GM23338 (cell line): ENCODE measurements at regions not wholly inside any gene's neighbourhood (a gene's known extent, or its start where the extent isn't known, plus 50 kb on each side); places are given as distances from the start of the nearest gene placed in this dataset.
"Not testable (repeated sequence)": the region's sequence is repeated elsewhere in the genome, so short reads cannot be mapped to it uniquely, and the experiment has no call there.

ENCODE experiments used
- ATAC-seq: fragments of 200-7000 bp; cut with Tn5 transposase; 3 replicates; pipeline ENCODE4 v1.9.1; 2020
- DNase-seq: peaks from one replicate; pipeline ENCODE4 v3.0.0-alpha.2; 2015; ENCODE audit warnings: low spot score
- H2AFZ ChIP-seq: fragments of 200-600 bp; sonication (generic); 2 replicates; pipeline ENCODE4 v1.8.0; 2016; ENCODE audit warnings: antibody characterized with exemption, mild to moderate bottlenecking, moderate library complexity
- H3F3A ChIP-seq: fragments of 200-600 bp; sonication (generic); replicated peaks from 2 replicates; pipeline ENCODE4 v1.8.0; 2017; ENCODE audit warnings: antibody characterized with exemption, mixed run types, low read depth
- H3K27ac ChIP-seq: fragments of 200-600 bp; sonication (generic); 2 replicates; pipeline ENCODE4 v1.6.1; 2016; ENCODE audit warnings: low read depth
- H3K27me3 ChIP-seq: fragments of 200-600 bp; sonication (generic); 2 replicates; pipeline ENCODE4 v1.8.0; 2016; ENCODE audit warnings: mild to moderate bottlenecking, mixed run types, moderate library complexity; ENCODE audit not compliant: insufficient read depth
- H3K36me3 ChIP-seq: fragments of 200-600 bp; sonication (generic); 2 replicates; pipeline ENCODE4 v1.8.0; 2016; ENCODE audit warnings: mild to moderate bottlenecking; ENCODE audit not compliant: insufficient read depth
- H3K4me1 ChIP-seq: fragments of 200-600 bp; sonication (generic); 2 replicates; pipeline ENCODE4 v1.8.0; 2016; ENCODE audit warnings: mild to moderate bottlenecking, moderate library complexity; ENCODE audit not compliant: insufficient read depth
- H3K4me2 ChIP-seq: fragments of 200-600 bp; sonication (generic); 2 replicates; pipeline ENCODE4 v1.7.1; 2017; ENCODE audit warnings: mixed run types
- H3K4me3 ChIP-seq: fragments of 200-600 bp; sonication (generic); 2 replicates; pipeline ENCODE4 v1.6.1; 2016; ENCODE audit warnings: mixed run types
- H3K79me2 ChIP-seq: fragments of 200-600 bp; sonication (generic); replicated peaks from 2 replicates; pipeline ENCODE4 v1.8.0; 2017; ENCODE audit warnings: mild to moderate bottlenecking; ENCODE audit not compliant: insufficient read depth
- H3K9me2 ChIP-seq: fragments of 200-600 bp; sonication (generic); 2 replicates; pipeline ENCODE4 v1.8.0; 2017; ENCODE audit not compliant: insufficient read depth
- H4K20me1 ChIP-seq: fragments of 200-600 bp; sonication (generic); replicated peaks from 2 replicates; pipeline ENCODE4 v1.8.0; 2017; ENCODE audit warnings: mild to moderate bottlenecking; ENCODE audit not compliant: insufficient read depth
- H3K27ac Mint-ChIP-seq: 2 replicates; pipeline ENCODE4 v1.8.0; 2020; ENCODE audit warnings: inconsistent platforms, mild to moderate bottlenecking, moderate library complexity, mixed read lengths
- H3K27me3 Mint-ChIP-seq: 3 replicates; pipeline ENCODE4 v1.8.0; 2022; ENCODE audit warnings: low read depth, mild to moderate bottlenecking, moderate library complexity, mixed read lengths, inconsistent platforms; ENCODE audit not compliant: insufficient read depth, poor library complexity
- H3K36me3 Mint-ChIP-seq: 3 replicates; pipeline ENCODE4 v1.8.0; 2021; ENCODE audit warnings: low read depth, mild to moderate bottlenecking, inconsistent platforms, moderate library complexity, mixed read lengths
- H3K4me1 Mint-ChIP-seq: 3 replicates; pipeline ENCODE4 v1.8.0; 2020; ENCODE audit warnings: mild to moderate bottlenecking, inconsistent platforms, mixed read lengths
- H3K4me3 Mint-ChIP-seq: 3 replicates; pipeline ENCODE4 v1.8.0; 2021; ENCODE audit warnings: moderate library complexity, mild to moderate bottlenecking, inconsistent platforms, mixed read lengths
- H3K9me3 Mint-ChIP-seq: 3 replicates; pipeline ENCODE4 v1.8.0; 2020; ENCODE audit warnings: moderate library complexity, mild to moderate bottlenecking, inconsistent platforms, mixed read lengths
- CREB1 ChIP-seq: fragments of 250-450 bp; sonication (Bioruptor Pico); IDR thresholded peaks from 2 replicates; pipeline ENCODE4 v1.5.0; 2020; ENCODE audit warnings: low read depth, mild to moderate bottlenecking, moderate library complexity
- EZH2 ChIP-seq: fragments of 200-600 bp; sonication (generic); IDR thresholded peaks from one replicate; pipeline ENCODE4 v1.8.0; 2017; ENCODE audit warnings: antibody characterized with exemption, mild to moderate bottlenecking, low read depth; ENCODE audit not compliant: unreplicated experiment
- EZH2phosphoT487 ChIP-seq: fragments of 200-600 bp; sonication (generic); IDR thresholded peaks from one replicate; pipeline ENCODE4 v1.8.1; 2018; ENCODE audit warnings: antibody characterized with exemption; ENCODE audit not compliant: unreplicated experiment
- JUNB ChIP-seq: IDR thresholded peaks from one replicate; pipeline ENCODE4 v1.6.1; 2016; ENCODE audit warnings: antibody characterized with exemption; ENCODE audit not compliant: unreplicated experiment
- NANOG ChIP-seq: IDR thresholded peaks from 2 replicates; pipeline ENCODE4 v1.6.1; 2016; ENCODE audit warnings: antibody characterized with exemption, borderline replicate concordance
- POLR2AphosphoS5 ChIP-seq: IDR thresholded peaks from 2 replicates; pipeline ENCODE4 v1.6.1; 2016; ENCODE audit warnings: antibody characterized with exemption, low read depth
- REST ChIP-seq: IDR thresholded peaks from one replicate; pipeline ENCODE4 v1.6.1; 2018; ENCODE audit warnings: antibody characterized with exemption; ENCODE audit not compliant: unreplicated experiment
- STAT1 ChIP-seq: IDR thresholded peaks from one replicate; pipeline ENCODE4 v1.6.1; 2016; ENCODE audit warnings: antibody characterized with exemption; ENCODE audit not compliant: unreplicated experiment
- TF ChIP-seq, protein P1 (sequence below), 2 experiments: fragments of 200-600 bp in 1 of 2; sonication (generic) in 1 of 2; conservative IDR thresholded peaks; 2 replicates each; pipeline versions ENCODE4 v1.5.1 to v1.6.1; 2016 to 2017; ENCODE audit warnings: antibody characterized with exemption in 2 of 2, low read depth in 2 of 2, mild to moderate bottlenecking in 2 of 2, moderate library complexity in 1 of 2

DNA sequence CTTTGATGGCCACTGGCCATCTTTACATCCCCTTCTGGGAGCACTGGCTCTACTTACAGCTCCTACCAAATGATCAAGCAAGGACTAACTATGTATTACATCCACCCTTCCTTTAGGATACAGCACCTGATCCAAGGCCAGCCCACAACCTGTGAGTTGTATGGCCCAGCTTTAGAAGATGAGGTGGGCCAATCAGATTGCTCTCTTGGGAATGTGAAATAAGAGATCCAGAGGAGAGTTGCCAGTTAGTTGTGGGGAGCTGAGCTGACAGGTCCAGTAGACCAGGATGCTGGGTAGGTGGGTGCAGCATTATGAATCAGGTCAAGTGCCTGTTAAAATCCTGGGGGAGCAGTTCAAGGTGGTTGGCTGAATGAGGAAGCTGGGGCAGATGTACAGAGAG lies 111.5 kb downstream of the GNL3L start:
- DNase-seq, result peak; percentile 56
- Mint-ChIP-seq H3K4me3 (peak overlapping the region; percentile 34; the same call in 1 of the 3 replicates), H3K4me1 (peaks cover 24% of the 10 kb centered on the region), H3K27ac (peak overlapping the region; percentile 81; the same call in 1 of the 2 replicates), H3K9me3 (no peaks in the 10 kb centered on the region), H3K27me3 (no peaks in the 10 kb centered on the region), H3K36me3 (no peaks in the 10 kb centered on the region)
- TF ChIP-seq STAT1, result no peak
- TF ChIP-seq REST, result no peak
- no peak for TF ChIP-seq EZH2
- TF ChIP-seq POLR2AphosphoS5, result no peak
- TF ChIP-seq JUNB, result no peak
- no peak for TF ChIP-seq NANOG
- TF ChIP-seq CREB1, result no peak
- TF ChIP-seq, protein P1, sequence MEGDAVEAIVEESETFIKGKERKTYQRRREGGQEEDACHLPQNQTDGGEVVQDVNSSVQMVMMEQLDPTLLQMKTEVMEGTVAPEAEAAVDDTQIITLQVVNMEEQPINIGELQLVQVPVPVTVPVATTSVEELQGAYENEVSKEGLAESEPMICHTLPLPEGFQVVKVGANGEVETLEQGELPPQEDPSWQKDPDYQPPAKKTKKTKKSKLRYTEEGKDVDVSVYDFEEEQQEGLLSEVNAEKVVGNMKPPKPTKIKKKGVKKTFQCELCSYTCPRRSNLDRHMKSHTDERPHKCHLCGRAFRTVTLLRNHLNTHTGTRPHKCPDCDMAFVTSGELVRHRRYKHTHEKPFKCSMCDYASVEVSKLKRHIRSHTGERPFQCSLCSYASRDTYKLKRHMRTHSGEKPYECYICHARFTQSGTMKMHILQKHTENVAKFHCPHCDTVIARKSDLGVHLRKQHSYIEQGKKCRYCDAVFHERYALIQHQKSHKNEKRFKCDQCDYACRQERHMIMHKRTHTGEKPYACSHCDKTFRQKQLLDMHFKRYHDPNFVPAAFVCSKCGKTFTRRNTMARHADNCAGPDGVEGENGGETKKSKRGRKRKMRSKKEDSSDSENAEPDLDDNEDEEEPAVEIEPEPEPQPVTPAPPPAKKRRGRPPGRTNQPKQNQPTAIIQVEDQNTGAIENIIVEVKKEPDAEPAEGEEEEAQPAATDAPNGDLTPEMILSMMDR (conservative IDR thresholded peaks at IDR 0.05; ENCODE audit: low read depth in 2 of 2), result no peak
- TF ChIP-seq EZH2phosphoT487, result no peak
- Histone ChIP-seq H3K9me2 (no peaks in the 10 kb centered on the region), H3K36me3 (no peaks in the 10 kb centered on the region), H3K4me3 (no peak overlapping the region), H3K4me2 (peak overlapping the region; percentile 75; the same call in 1 of the 2 replicates), H3K27ac (peak overlapping the region; percentile 97; the same call in 1 of the 2 replicates), H3K4me1 (peaks cover 13% of the 10 kb centered on the region), H2AFZ (no peak overlapping the region), H3K27me3 (no peaks in the 10 kb centered on the region), H3F3A (peaks cover 3% of the 10 kb centered on the region; the same call in 1 of the 2 replicates), H3K79me2 (no peaks in the 10 kb centered on the region), H4K20me1 (no peaks in the 10 kb centered on the region)
- peak; percentile 26 for ATAC-seq

GRCh38 chrX:54647607-54648006 lies 117.6 kb downstream of the GNL3L start:
- H3K79me2 ChIP-seq, H3K4me3 ChIP-seq: not testable (repeated sequence)

More at GRCh38 chrX:54647607-54648006, 117.6 kb downstream of the GNL3L start:
- not testable (repeated sequence) for H3K27me3 ChIP-seq, H3K27me3 Mint-ChIP-seq, H3K27ac ChIP-seq, H3K36me3 Mint-ChIP-seq, H3K4me3 Mint-ChIP-seq, DNase-seq, H3F3A ChIP-seq, H3K27ac Mint-ChIP-seq, H3K4me1 ChIP-seq, H3K4me2 ChIP-seq, H3K9me2 ChIP-seq, H3K36me3 ChIP-seq, H3K4me1 Mint-ChIP-seq, ATAC-seq, H3K9me3 Mint-ChIP-seq, H4K20me1 ChIP-seq, H2AFZ ChIP-seq
